ENCODE measurements at regions not wholly inside any gene's neighbourhood (a gene's known extent, or its start where the extent isn't known, plus 50 kb on each side); places are given as distances from the start of the nearest gene placed in this dataset.
"Not testable (repeated sequence)": the region's sequence is repeated elsewhere in the genome, so short reads cannot be mapped to it uniquely, and the experiment has no call there.

GRCh38 chr10:8412541-8412940 lies 358.1 kb downstream of the GATA3 start (continued):
- no peak for TF ChIP-seq ZNF565 (CRISPR knock-in tag; conservative IDR thresholded peaks at IDR 0.05; ENCODE audit: low read depth)

- ATAC-seq, result not testable (repeated sequence)
Measured at GRCh38 chr10:8415029-8415428, 360.5 kb downstream of the GATA3 start.

- TF ChIP-seq OSR1 (CRISPR knock-in tag; IDR thresholded peaks at IDR 0.05), result no peak
- no peak for ATAC-seq
Measured at GRCh38 chr10:8416192-8416701, 361.8 kb downstream of the GATA3 start.

GRCh38 chr10:8416760-8417159 lies 362.3 kb downstream of the GATA3 start:
- TF ChIP-seq CREB5 (CRISPR knock-in tag; IDR thresholded peaks at IDR 0.05; ENCODE audit: low read depth), result no peak
- TF ChIP-seq TSHZ2 (CRISPR knock-in tag; IDR thresholded peaks at IDR 0.05), result no peak
- no peak for TF ChIP-seq ISL1 (CRISPR knock-in tag; IDR thresholded peaks at IDR 0.05)
- TF ChIP-seq ARNTL (CRISPR knock-in tag; IDR thresholded peaks at IDR 0.05; ENCODE audit: borderline replicate concordance, low read depth), result no peak
- TF ChIP-seq SNAI2 (CRISPR knock-in tag; IDR thresholded peaks at IDR 0.05), result no peak
- no peak for TF ChIP-seq TOX (CRISPR knock-in tag; IDR thresholded peaks at IDR 0.05; ENCODE audit: borderline replicate concordance)
- TF ChIP-seq ZNF565 (CRISPR knock-in tag; conservative IDR thresholded peaks at IDR 0.05; ENCODE audit: low read depth), result no peak
- no peak for TF ChIP-seq ZFP3 (CRISPR knock-in tag; IDR thresholded peaks at IDR 0.05)
- no peak for TF ChIP-seq RARB (CRISPR knock-in tag; IDR thresholded peaks at IDR 0.05)
- no peak for TF ChIP-seq CSRNP3 (CRISPR knock-in tag; IDR thresholded peaks at IDR 0.05)
- no peak for TF ChIP-seq ZNF8 (CRISPR knock-in tag; IDR thresholded peaks at IDR 0.05)
- ATAC-seq, result no peak

- TF ChIP-seq ARNTL (CRISPR knock-in tag; IDR thresholded peaks at IDR 0.05; ENCODE audit: borderline replicate concordance, low read depth) (no peak), ZC3H10 (CRISPR knock-in tag; IDR thresholded peaks at IDR 0.05) (no peak), CREB5 (CRISPR knock-in tag; IDR thresholded peaks at IDR 0.05; ENCODE audit: low read depth) (no peak), ISL1 (CRISPR knock-in tag; IDR thresholded peaks at IDR 0.05) (no peak), OSR1 (CRISPR knock-in tag; IDR thresholded peaks at IDR 0.05) (no peak), SNAI2 (CRISPR knock-in tag; IDR thresholded peaks at IDR 0.05) (no peak), RARB (CRISPR knock-in tag; IDR thresholded peaks at IDR 0.05) (no peak), ZNF8 (CRISPR knock-in tag; IDR thresholded peaks at IDR 0.05) (no peak), PPARA (CRISPR knock-in tag; IDR thresholded peaks at IDR 0.05; ENCODE audit: borderline replicate concordance) (no peak), POU6F1 (CRISPR knock-in tag; IDR thresholded peaks at IDR 0.05; ENCODE audit: borderline replicate concordance, low read depth) (no peak), ZFP30 (CRISPR knock-in tag; IDR thresholded peaks at IDR 0.05) (no peak), ZFP3 (CRISPR knock-in tag; IDR thresholded peaks at IDR 0.05) (no peak), ZNF565 (CRISPR knock-in tag; conservative IDR thresholded peaks at IDR 0.05; ENCODE audit: low read depth) (no peak), CSRNP3 (CRISPR knock-in tag; IDR thresholded peaks at IDR 0.05) (no peak), PATZ1 (CRISPR knock-in tag; IDR thresholded peaks at IDR 0.05; ENCODE audit: borderline replicate concordance) (no peak), TCF4 (CRISPR knock-in tag; IDR thresholded peaks at IDR 0.05; ENCODE audit: borderline replicate concordance) (no peak), GLIS3 (CRISPR knock-in tag; IDR thresholded peaks at IDR 0.05) (no peak), ZNF70 (CRISPR knock-in tag; IDR thresholded peaks at IDR 0.05) (no peak), BACH2 (CRISPR knock-in tag; IDR thresholded peaks at IDR 0.05; ENCODE audit: borderline replicate concordance) (no peak), ESRRG (CRISPR knock-in tag; IDR thresholded peaks at IDR 0.05) (no peak)
- ATAC-seq, result no peak
Measured at GRCh38 chr10:8417631-8418030, 363.1 kb downstream of the GATA3 start.
